GM12878 (cell line): ENCODE measurements at regions not wholly inside any gene's neighbourhood (a gene's known extent, or its start where the extent isn't known, plus 50 kb on each side); places are given as distances from the start of the nearest gene placed in this dataset.
A peak's percentile ranks its signal among the peaks of the same experiment; 100 is the strongest.
"Not testable (repeated sequence)": the region's sequence is repeated elsewhere in the genome, so short reads cannot be mapped to it uniquely, and the experiment has no call there.

Experiments used
- ATAC-seq: fragments of 200-7000 bp; cut with Tn5 transposase; 3 replicates; pipeline ENCODE4 v1.9.1; 2020; ENCODE audit warnings: mild to moderate bottlenecking, moderate library complexity
- BruUV-seq: library from RNA; stranded (reverse); fragments of 400-500 nt; replicated peaks from 2 replicates; lab custom pipeline; 2021; lab: Mats Ljungman, UMichigan
- CTCF ChIA-PET: fragments of 300-600 bp; sonication (Branson Sonifier 250); formaldehyde crosslinking; extraction: SDS; loops from one replicate; lab custom pipeline; 2021; ENCODE audit warnings: inconsistent platforms; lab: Yijun Ruan, JAX
- POLR2A ChIA-PET: fragments of 350-600 bp; formaldehyde crosslinking; extraction: SDS; loops from one replicate; lab custom pipeline; 2021; ENCODE audit warnings: inconsistent platforms; lab: Charles Lee
- RAD21 ChIA-PET: fragments of 300-600 bp; sonication (Branson Sonifier 250); formaldehyde crosslinking; loops from one replicate; lab custom pipeline; 2023; ENCODE audit warnings: antibody characterized with exemption; ENCODE audit not compliant: unreplicated experiment; lab: Charles Lee
- SMC1A ChIA-PET: fragments of 300-600 bp; sonication (Branson Sonifier 250); formaldehyde crosslinking; loops from one replicate; lab custom pipeline; 2023; ENCODE audit not compliant: unreplicated experiment, uncharacterized antibody; lab: Charles Lee
- DNase-seq: peaks from one replicate; pipeline ENCODE4 v3.0.0-alpha.2; 2011; ENCODE audit warnings: low read depth, low spot score
- FAIRE-seq: peaks from 3 replicates; lab custom pipeline; 2011; peaks lifted over from hg19 to GRCh38; lab: Jason Lieb, UNC
- H2AFZ ChIP-seq: 2 replicates; pipeline ENCODE4 v1.6.0; 2011; ENCODE audit warnings: low read depth, low read length, control low read depth; ENCODE audit not compliant: control insufficient read depth
- H3K27ac ChIP-seq: 2 replicates; pipeline ENCODE4 v1.5.1; 2011; ENCODE audit warnings: control low read depth; ENCODE audit not compliant: control insufficient read depth, insufficient read depth
- H3K27me3 ChIP-seq, 2 experiments: replicated peaks in 1 of 2; 2 replicates each; pipeline versions ENCODE4 v1.6.0 to v1.6.1; 2011; ENCODE audit warnings: low read length in 1 of 2; ENCODE audit not compliant: control insufficient read depth in 2 of 2, insufficient read depth in 2 of 2
- H3K36me3 ChIP-seq, 2 experiments: 2 replicates each; pipeline ENCODE4 v1.5.1; 2011; ENCODE audit warnings: low read length in 1 of 2; ENCODE audit not compliant: control insufficient read depth in 2 of 2, insufficient read depth in 2 of 2
- H3K4me1 ChIP-seq: 2 replicates; pipeline ENCODE4 v1.6.1; 2011; ENCODE audit warnings: mild to moderate bottlenecking, low read length, moderate library complexity, mixed read lengths; ENCODE audit not compliant: control insufficient read depth, insufficient read depth
- H3K4me2 ChIP-seq: 2 replicates; pipeline ENCODE4 v1.6.0; 2011; ENCODE audit warnings: control low read depth; ENCODE audit not compliant: control insufficient read depth, insufficient read depth
- H3K4me3 ChIP-seq: fragments of 200-600 bp; sonication (generic); 2 replicates; pipeline ENCODE4 v1.5.1; 2016
- H3K79me2 ChIP-seq: 2 replicates; pipeline ENCODE4 v1.6.0; 2011; ENCODE audit warnings: low read length; ENCODE audit not compliant: control insufficient read depth, insufficient read depth
- H3K9ac ChIP-seq: 2 replicates; pipeline ENCODE4 v1.8.0; 2011; ENCODE audit warnings: low read length, control low read depth, mixed read lengths; ENCODE audit not compliant: control insufficient read depth, insufficient read depth
- H3K9me3 ChIP-seq: replicated peaks from 3 replicates; pipeline ENCODE4 v1.5.1; 2011; ENCODE audit warnings: mild to moderate bottlenecking, low read length; ENCODE audit not compliant: control insufficient read depth, insufficient read depth
- H4K20me1 ChIP-seq: 2 replicates; pipeline ENCODE4 v1.6.0; 2011; ENCODE audit not compliant: control insufficient read depth, insufficient read depth
- ATF2 ChIP-seq: IDR thresholded peaks from 2 replicates; pipeline ENCODE4 v1.6.1; 2012; ENCODE audit warnings: low read length, inconsistent platforms
- BHLHE40 ChIP-seq, 2 experiments: fragments of 450-650 bp in 1 of 2; IDR thresholded peaks; 2 replicates each; pipeline ENCODE4 v1.6.1; 2011 to 2017; ENCODE audit warnings: low read depth in 2 of 2, borderline replicate concordance in 1 of 2, improper control_type of control experiment in 1 of 2, low read length in 1 of 2, mild to moderate bottlenecking in 1 of 2
- MEF2B ChIP-seq: fragments of 450-650 bp; IDR thresholded peaks from 2 replicates; pipeline ENCODE4 v1.6.1; 2018; ENCODE audit warnings: mild to moderate bottlenecking, moderate library complexity; ENCODE audit not compliant: partially characterized antibody, poor library complexity, severe bottlenecking
- NFIC ChIP-seq: IDR thresholded peaks from 2 replicates; pipeline ENCODE4 v1.6.1; 2012; ENCODE audit warnings: low read depth, mild to moderate bottlenecking, inconsistent platforms, low read length, moderate library complexity
- TAF1 ChIP-seq: IDR thresholded peaks from 2 replicates; pipeline ENCODE4 v1.6.1; 2011; ENCODE audit warnings: mild to moderate bottlenecking, low read depth, low read length, borderline replicate concordance
- ZBTB4 ChIP-seq: fragments of 450-650 bp; formaldehyde crosslinking; IDR thresholded peaks from 2 replicates; pipeline ENCODE4 v1.4.0; 2022; ENCODE audit warnings: mild to moderate bottlenecking, moderate library complexity
- WGBS: methylation state at CpG from one replicate; pipeline ENCODE4 v1.1.6; 2016; ENCODE audit warnings: low lambda C conversion rate; ENCODE audit not compliant: insufficient replicate concordance, insufficient coverage; ENCODE audit errors: missing lambda C conversion rate; 5-methylcytosine and 5-hydroxymethylcytosine counted together
- in situ Hi-C: fragments of 300-500 bp; cut with MboI; formaldehyde crosslinking; loops from 9 replicates; pipeline ENCODE4 v1.14.3; 2018; ENCODE audit warnings: mixed read lengths
- intact Hi-C: fragments of 100-400 bp; cut with micrococcal nuclease; formaldehyde crosslinking; loops from one replicate; pipeline ENCODE4 v1.14.2; 2022; ENCODE audit not compliant: unreplicated experiment
- TF ChIP-seq, protein P1 (sequence below): fragments of 450-650 bp; IDR thresholded peaks from 2 replicates; pipeline ENCODE4 v1.6.1; 2017; ENCODE audit warnings: borderline replicate concordance
- TF ChIP-seq, protein P2 (sequence below), 3 experiments: IDR thresholded peaks in 2 of 3; conservative IDR thresholded peaks in 1 of 3; 2 replicates each; pipeline ENCODE4 v1.5.1; 2011; ENCODE audit warnings: low read depth in 3 of 3, low read length in 3 of 3, mild to moderate bottlenecking in 3 of 3, control low read depth in 2 of 3, moderate library complexity in 2 of 3, inconsistent platforms in 1 of 3, mixed read lengths in 1 of 3; ENCODE audit not compliant: control insufficient read depth in 2 of 3, insufficient read depth in 1 of 3; ENCODE audit errors: extremely low read depth in 1 of 3

GRCh38 chr14:106133126-106133525 is 606.7 kb downstream of the TMEM121 start:
- FAIRE-seq, H3K9ac ChIP-seq, DNase-seq, H2AFZ ChIP-seq, POLR2A ChIA-PET, H3K4me2 ChIP-seq, BruUV-seq, SMC1A ChIA-PET, H3K79me2 ChIP-seq, H4K20me1 ChIP-seq, H3K4me1 ChIP-seq, H3K27me3 ChIP-seq, H3K4me3 ChIP-seq, H3K9me3 ChIP-seq, H3K27ac ChIP-seq, RAD21 ChIA-PET, H3K36me3 ChIP-seq, CTCF ChIA-PET: not testable (repeated sequence)
- intact Hi-C loops (loop anchor here (5.0 kb wide), 1 partner anchor 286 kb away; no protein-coding TSS in a partner anchor), in situ Hi-C loops (loop anchor here (25.0 kb wide), 1 partner anchor 471 kb away; no protein-coding TSS in a partner anchor)
- peak; percentile 57 for TF ChIP-seq MEF2B
- WGBS = 0% methylated on average over 2 of the region's 2 CpGs
- ATAC-seq = peak; percentile 62

DNA sequence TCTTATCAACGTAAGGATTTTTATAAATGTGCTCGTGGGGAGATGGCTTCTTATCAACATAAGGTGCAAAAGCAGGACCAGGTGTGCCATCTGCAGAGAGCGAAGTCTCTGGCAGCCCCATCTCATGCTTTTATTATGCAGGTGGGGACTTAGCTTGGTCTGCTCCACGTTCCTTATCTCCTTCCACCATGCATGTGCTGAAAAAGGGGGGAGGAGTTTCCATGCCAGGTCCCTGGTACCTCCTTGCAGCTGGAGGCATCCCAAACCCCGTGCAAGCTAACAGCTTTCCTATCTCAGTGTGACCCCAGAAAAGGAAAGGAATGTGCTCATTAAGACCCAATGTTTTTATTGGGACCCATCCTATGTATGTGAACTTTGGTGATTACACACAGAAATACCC is 608.5 kb downstream of the TMEM121 start:
- Histone ChIP-seq H3K79me2 (no peaks in the 10 kb centered on the region), H3K4me2 (no peak overlapping the region), H3K4me3 (no peak overlapping the region), H3K9ac (no peak overlapping the region), H3K27ac (no peak overlapping the region), H3K4me1 (no peaks in the 10 kb centered on the region), H3K36me3 (no peaks in the 10 kb centered on the region), H2AFZ (no peak overlapping the region), H3K9me3 (no peaks in the 10 kb centered on the region), H3K27me3 (no peaks in the 10 kb centered on the region), H4K20me1 (no peaks in the 10 kb centered on the region)
- SMC1A ChIA-PET = no interaction called here
- WGBS = 26% methylated on average over 5 of the region's 5 CpGs
- no peak for FAIRE-seq
- in situ Hi-C loops = loop anchor here (25.0 kb wide), 1 partner anchor 473 kb away; no protein-coding TSS in a partner anchor
- no peak for DNase-seq
- RAD21 ChIA-PET = no interaction called here
- POLR2A ChIA-PET = no interaction called here
- no TSS peak for BruUV-seq
- CTCF ChIA-PET = no interaction called here
- intact Hi-C loops = loop anchor here (5.0 kb wide), 1 partner anchor 288 kb away; no protein-coding TSS in a partner anchor
- ATAC-seq = no peak
- TF ChIP-seq, protein P1, sequence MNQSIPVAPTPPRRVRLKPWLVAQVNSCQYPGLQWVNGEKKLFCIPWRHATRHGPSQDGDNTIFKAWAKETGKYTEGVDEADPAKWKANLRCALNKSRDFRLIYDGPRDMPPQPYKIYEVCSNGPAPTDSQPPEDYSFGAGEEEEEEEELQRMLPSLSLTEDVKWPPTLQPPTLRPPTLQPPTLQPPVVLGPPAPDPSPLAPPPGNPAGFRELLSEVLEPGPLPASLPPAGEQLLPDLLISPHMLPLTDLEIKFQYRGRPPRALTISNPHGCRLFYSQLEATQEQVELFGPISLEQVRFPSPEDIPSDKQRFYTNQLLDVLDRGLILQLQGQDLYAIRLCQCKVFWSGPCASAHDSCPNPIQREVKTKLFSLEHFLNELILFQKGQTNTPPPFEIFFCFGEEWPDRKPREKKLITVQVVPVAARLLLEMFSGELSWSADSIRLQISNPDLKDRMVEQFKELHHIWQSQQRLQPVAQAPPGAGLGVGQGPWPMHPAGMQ = no peak
- TF ChIP-seq BHLHE40 (IDR thresholded peaks at IDR 0.05; ENCODE audit: borderline replicate concordance in 1 of 2, low read depth in 2 of 2, low read length in 1 of 2) (no peak), NFIC (no peak), TAF1 (no peak), ATF2 (no peak), ZBTB4 (CRISPR knock-in tag) (no peak)
- TF ChIP-seq, protein P2, sequence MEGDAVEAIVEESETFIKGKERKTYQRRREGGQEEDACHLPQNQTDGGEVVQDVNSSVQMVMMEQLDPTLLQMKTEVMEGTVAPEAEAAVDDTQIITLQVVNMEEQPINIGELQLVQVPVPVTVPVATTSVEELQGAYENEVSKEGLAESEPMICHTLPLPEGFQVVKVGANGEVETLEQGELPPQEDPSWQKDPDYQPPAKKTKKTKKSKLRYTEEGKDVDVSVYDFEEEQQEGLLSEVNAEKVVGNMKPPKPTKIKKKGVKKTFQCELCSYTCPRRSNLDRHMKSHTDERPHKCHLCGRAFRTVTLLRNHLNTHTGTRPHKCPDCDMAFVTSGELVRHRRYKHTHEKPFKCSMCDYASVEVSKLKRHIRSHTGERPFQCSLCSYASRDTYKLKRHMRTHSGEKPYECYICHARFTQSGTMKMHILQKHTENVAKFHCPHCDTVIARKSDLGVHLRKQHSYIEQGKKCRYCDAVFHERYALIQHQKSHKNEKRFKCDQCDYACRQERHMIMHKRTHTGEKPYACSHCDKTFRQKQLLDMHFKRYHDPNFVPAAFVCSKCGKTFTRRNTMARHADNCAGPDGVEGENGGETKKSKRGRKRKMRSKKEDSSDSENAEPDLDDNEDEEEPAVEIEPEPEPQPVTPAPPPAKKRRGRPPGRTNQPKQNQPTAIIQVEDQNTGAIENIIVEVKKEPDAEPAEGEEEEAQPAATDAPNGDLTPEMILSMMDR (IDR thresholded peaks at IDR 0.05 in 2 of 3, conservative IDR thresholded peaks at IDR 0.05 in 1 of 3; ENCODE audit: control insufficient read depth in 2 of 3, extremely low read depth in 1 of 3, insufficient read depth in 1 of 3, low read depth in 3 of 3, low read length in 3 of 3) = no peak
